ENCODE measurements at regions not wholly inside any gene's neighbourhood (a gene's known extent, or its start where the extent isn't known, plus 50 kb on each side); places are given as distances from the start of the nearest gene placed in this dataset.

- no TSS peak for BruUV-seq (replicated peaks)
- ATAC-seq (ENCODE audit: low read depth) (no peak), DNase-seq (no peak)
- Histone ChIP-seq H2BK20ac (ENCODE audit: low read depth, low read length) (no peak overlapping the region), H2AFZ (replicated peaks; ENCODE audit: low read length, poor library complexity) (no peak overlapping the region), H3K4ac (ENCODE audit: low read depth, low read length) (no peak overlapping the region), H2BK120ac (ENCODE audit: low read depth, low read length) (no peak overlapping the region), H3K18ac (ENCODE audit: low read depth, low read length) (no peak overlapping the region), H3K56ac (ENCODE audit: extremely low read depth, insufficient read depth, low read length) (no peak overlapping the region), H2AK5ac (ENCODE audit: low read depth, low read length) (no peak overlapping the region), H4K20me1 (ENCODE audit: insufficient read depth, low read length) (no peaks in the 10 kb centered on the region), H3K27me3 (ENCODE audit: control insufficient read depth, insufficient read depth, low read length) (no peaks in the 10 kb centered on the region; the same call in 1 of the 2 replicates), H3K4me3 (ENCODE audit: insufficient read depth, low read depth, low read length) (no peak overlapping the region), H2BK5ac (ENCODE audit: low read depth, low read length, poor library complexity, severe bottlenecking) (no peak overlapping the region), H3K9me3 (ENCODE audit: control insufficient read depth, insufficient read depth, low read length) (no peaks in the 10 kb centered on the region), H3K36me3 (ENCODE audit: control insufficient read depth, insufficient read depth, low read length) (no peaks in the 10 kb centered on the region), H2AK9ac (replicated peaks; ENCODE audit: low read depth, low read length, poor library complexity) (no peak overlapping the region), H4K5ac (ENCODE audit: low read depth, low read length) (no peak overlapping the region), H2BK15ac (ENCODE audit: low read depth, low read length) (no peak overlapping the region), H3K14ac (replicated peaks; ENCODE audit: low read depth, low read length) (no peak overlapping the region), H3K23ac (ENCODE audit: low read depth, low read length) (no peak overlapping the region), H4K8ac (ENCODE audit: low read depth in 2 of 2, low read length in 2 of 2) (no peak overlapping the region), H3K9me1 (ENCODE audit: insufficient read depth, low read length) (no peaks in the 10 kb centered on the region), H3K4me1 (ENCODE audit: control insufficient read depth, insufficient read depth, low read length) (no peaks in the 10 kb centered on the region), H3K79me1 (ENCODE audit: low read depth in 1 of 2, low read length in 2 of 2) (no peaks in the 10 kb centered on the region), H3K4me2 (ENCODE audit: low read depth, low read length) (no peak overlapping the region), H3K9ac (ENCODE audit: low read depth, low read length) (no peak overlapping the region), H4K91ac (ENCODE audit: insufficient read depth, low read depth, low read length) (no peak overlapping the region), H3K27ac (ENCODE audit: insufficient read depth, low read length) (no peak overlapping the region)
- in situ Hi-C loops (cut with MboI; ENCODE audit: low sequenced_read_pairs) (no loop called here), dilution Hi-C loops (cut with HindIII; ENCODE audit: low sequenced_read_pairs, unreplicated experiment) (no loop called here), intact Hi-C loops (cut with micrococcal nuclease) (no loop called here)
- ChIA-PET CTCF (no interaction called here), POLR2A (ENCODE audit: unreplicated experiment) (no interaction called here)
- no CpG with 5 or more reads among the region's 10 CpGs for WGBS, 2 experiments (ENCODE audit: extremely low coverage in 2 of 2, insufficient read length in 1 of 2)
- TF ChIP-seq BHLHE40 (IDR thresholded peaks at IDR 0.05; ENCODE audit: low read depth, low read length) (no peak), MXI1 (IDR thresholded peaks at IDR 0.05; ENCODE audit: borderline replicate concordance, low read depth, low read length) (no peak), FOS (IDR thresholded peaks at IDR 0.05; ENCODE audit: low read depth, low read length) (no peak)
These were observed 163.1 kb upstream of the TSHZ3 start for GRCh38 chr19:31512181-31512970.

All from IMR-90 (cell line).